ELF-1 (cell line): ENCODE measurements at regions not wholly inside any gene's neighbourhood (a gene's known extent, or its start where the extent isn't known, plus 50 kb on each side); places are given as distances from the start of the nearest gene placed in this dataset.
A peak's percentile ranks its signal among the peaks of the same experiment; 100 is the strongest.

ENCODE experiments used
- DNase-seq: peaks from one replicate; pipeline ENCODE4 v3.0.0-alpha.2; 2016; ENCODE audit warnings: low read depth, low spot score

GRCh38 chr9:121569266-121569648 lies 69.6 kb upstream of the GGTA1 start:
- DNase-seq = no peak

GRCh38 chr9:121572581-121572980 lies 72.9 kb upstream of the GGTA1 start:
- DNase-seq = no peak

GRCh38 chr9:121573717-121574485 lies 74.3 kb upstream of the GGTA1 start:
- no peak for DNase-seq

- no peak for DNase-seq
Measured at GRCh38 chr9:121574774-121575519, 75.3 kb upstream of the GGTA1 start.

- DNase-seq = peak; percentile 68
Measured at GRCh38 chr9:121576281-121577075, 75.0 kb upstream of the DAB2IP start.

- no peak for DNase-seq
Measured at GRCh38 chr9:121577166-121577565, 74.3 kb upstream of the DAB2IP start.

GRCh38 chr9:121577572-121577971 lies 73.9 kb upstream of the DAB2IP start:
- no peak for DNase-seq

GRCh38 chr9:121581786-121582600 lies 69.4 kb upstream of the DAB2IP start:
- DNase-seq = no peak

- DNase-seq = peak; percentile 63
Measured at GRCh38 chr9:121582641-121583040, 68.8 kb upstream of the DAB2IP start.

GRCh38 chr9:121584421-121584820 lies 67.0 kb upstream of the DAB2IP start:
- no peak for DNase-seq

- DNase-seq = no peak
Measured at GRCh38 chr9:121587863-121588262, 63.6 kb upstream of the DAB2IP start.

- DNase-seq = no peak
Measured at GRCh38 chr9:121589986-121590385, 61.4 kb upstream of the DAB2IP start.

- no peak for DNase-seq
Measured at GRCh38 chr9:121592265-121592664, 59.2 kb upstream of the DAB2IP start.

- no peak for DNase-seq
Measured at GRCh38 chr9:121593066-121593465, 58.4 kb upstream of the DAB2IP start.

- no peak for DNase-seq
Measured at GRCh38 chr9:121596515-121596914, 54.9 kb upstream of the DAB2IP start.

- no peak for DNase-seq
Measured at GRCh38 chr9:121597698-121598166, 53.7 kb upstream of the DAB2IP start.

GRCh38 chr9:121598167-121598964 lies 53.1 kb upstream of the DAB2IP start:
- DNase-seq = peak; percentile 96

GRCh38 chr9:121598965-121599871 lies 52.2 kb upstream of the DAB2IP start:
- DNase-seq = peak; percentile 90

- no peak for DNase-seq
Measured at GRCh38 chr9:121599872-121600585, 51.4 kb upstream of the DAB2IP start.
